ENCODE measurements at regions not wholly inside any gene's neighbourhood (a gene's known extent, or its start where the extent isn't known, plus 50 kb on each side); places are given as distances from the start of the nearest gene placed in this dataset.

DNA sequence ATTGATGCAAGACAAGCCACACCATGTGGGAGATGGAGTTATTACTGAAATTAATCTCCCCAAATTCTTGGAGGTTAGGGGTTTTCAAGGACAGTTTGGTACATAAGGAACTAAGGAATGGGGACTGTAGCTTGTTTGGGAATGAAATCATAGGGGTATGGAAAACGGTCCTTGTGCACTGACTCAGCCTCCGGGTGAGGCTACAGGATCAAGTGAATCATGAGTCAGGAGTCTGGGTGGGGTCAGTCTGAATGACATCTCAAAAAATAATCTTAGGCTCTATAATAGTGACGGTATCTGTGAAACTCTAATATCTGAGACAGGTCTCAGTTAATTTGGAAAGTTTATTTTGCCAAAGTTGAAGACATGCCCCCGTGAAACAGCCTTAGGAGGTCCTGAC is 128.5 kb upstream of the CYSLTR1 start:
- Mint-ChIP-seq H3K4me1 (ENCODE audit: low read depth) (no peaks in the 10 kb centered on the region), H3K27me3 (ENCODE audit: low read depth) (no peaks in the 10 kb centered on the region), H3K27ac (no peak overlapping the region), H3K9me3 (ENCODE audit: insufficient read depth) (peaks cover 10% of the 10 kb centered on the region), H3K4me3 (no peak overlapping the region), H3K36me3 (ENCODE audit: low read depth) (no peaks in the 10 kb centered on the region)
- ChIA-PET POLR2A (no interaction called here), CTCF (no interaction called here)
- DNase-seq = no peak
- ATAC-seq = no peak

DNA sequence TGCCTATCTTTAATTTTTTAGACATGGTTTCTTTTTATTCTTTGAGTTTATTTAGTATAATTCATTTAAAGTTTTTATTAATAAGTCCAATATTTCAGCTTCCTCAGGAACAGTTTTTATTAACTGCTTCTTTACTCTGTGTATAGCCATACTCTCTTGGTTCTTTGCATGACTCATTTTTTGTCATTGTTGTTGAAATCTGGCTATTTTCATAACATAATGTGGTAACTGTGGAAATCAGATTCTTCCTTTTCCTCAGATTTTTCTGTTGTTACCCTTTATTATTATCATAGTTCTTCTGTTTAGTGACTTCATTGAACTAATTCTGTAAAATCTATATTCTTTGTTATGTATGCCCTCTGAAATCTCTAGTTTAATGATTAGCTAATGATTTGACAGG is 124.9 kb upstream of the CYSLTR1 start:
- ATAC-seq = no peak
- no peaks in the 10 kb centered on the region for H3K27me3 Mint-ChIP-seq (ENCODE audit: low read depth)
- POLR2A ChIA-PET = no interaction called here

DNA sequence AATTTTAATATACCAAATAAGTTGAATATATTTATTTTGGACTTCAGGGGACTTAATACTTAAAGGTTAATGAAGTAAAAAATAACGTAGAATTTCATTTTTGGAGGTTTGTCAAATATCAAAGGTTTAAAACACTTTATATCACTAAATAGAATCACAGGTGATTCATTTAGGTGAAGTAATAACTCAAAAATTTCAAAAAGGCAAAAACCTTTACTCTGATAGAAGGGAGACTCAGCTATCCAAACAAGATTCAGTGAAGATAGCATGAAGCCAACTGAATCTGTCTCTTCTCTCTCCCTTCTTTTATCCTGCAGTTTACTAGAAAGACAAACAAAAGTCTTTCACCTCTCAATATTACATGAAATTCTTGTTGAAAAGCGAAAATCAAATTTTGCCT is 110.2 kb upstream of the CYSLTR1 start:
- no peak for ATAC-seq
- no peaks in the 10 kb centered on the region for H3K9me3 Mint-ChIP-seq (ENCODE audit: insufficient read depth)
- DNase-seq = no peak
- ChIA-PET CTCF (no interaction called here), POLR2A (no interaction called here)
- H3K4me3 Mint-ChIP-seq = no peak overlapping the region
- H3K36me3 Mint-ChIP-seq (ENCODE audit: low read depth) = no peaks in the 10 kb centered on the region
- H3K4me1 Mint-ChIP-seq (ENCODE audit: low read depth) = no peaks in the 10 kb centered on the region
- no peaks in the 10 kb centered on the region for H3K27me3 Mint-ChIP-seq (ENCODE audit: low read depth)
- no peak overlapping the region for H3K27ac Mint-ChIP-seq

More for the DNA sequence above, 124.9 kb upstream of the CYSLTR1 start:
- Mint-ChIP-seq H3K4me1 (ENCODE audit: low read depth) (no peaks in the 10 kb centered on the region), H3K4me3 (no peak overlapping the region), H3K36me3 (ENCODE audit: low read depth) (no peaks in the 10 kb centered on the region), H3K9me3 (ENCODE audit: insufficient read depth) (no peaks in the 10 kb centered on the region), H3K27ac (no peak overlapping the region)
- CTCF ChIA-PET = no interaction called here
- no peak for DNase-seq

DNA sequence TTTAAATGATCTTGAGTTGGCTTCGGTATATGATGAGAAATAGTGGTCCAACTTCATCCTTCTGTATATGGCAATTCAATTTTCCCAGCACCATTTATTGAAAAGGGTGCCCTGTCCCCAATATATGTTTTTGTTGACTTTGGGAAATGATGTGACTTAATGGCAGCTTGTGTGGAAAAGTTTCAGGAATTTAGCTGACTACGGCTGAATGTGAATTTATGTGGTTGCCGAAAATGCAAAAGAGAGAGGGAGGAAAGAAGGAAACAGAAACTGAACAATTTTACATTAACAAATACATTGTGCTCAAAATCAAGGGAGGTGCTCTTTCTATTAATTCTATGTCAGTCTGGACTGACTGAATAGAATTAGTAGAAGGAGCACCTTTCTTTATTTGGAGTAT is 101.8 kb upstream of the CYSLTR1 start:
- Mint-ChIP-seq H3K27me3 (ENCODE audit: low read depth) (no peaks in the 10 kb centered on the region), H3K36me3 (ENCODE audit: low read depth) (no peaks in the 10 kb centered on the region), H3K4me3 (no peak overlapping the region), H3K4me1 (ENCODE audit: low read depth) (no peaks in the 10 kb centered on the region), H3K27ac (no peak overlapping the region), H3K9me3 (ENCODE audit: insufficient read depth) (peaks cover 5% of the 10 kb centered on the region)
- ATAC-seq (no peak), DNase-seq (no peak)
- POLR2A ChIA-PET = no interaction called here
- CTCF ChIA-PET = no interaction called here

DNA sequence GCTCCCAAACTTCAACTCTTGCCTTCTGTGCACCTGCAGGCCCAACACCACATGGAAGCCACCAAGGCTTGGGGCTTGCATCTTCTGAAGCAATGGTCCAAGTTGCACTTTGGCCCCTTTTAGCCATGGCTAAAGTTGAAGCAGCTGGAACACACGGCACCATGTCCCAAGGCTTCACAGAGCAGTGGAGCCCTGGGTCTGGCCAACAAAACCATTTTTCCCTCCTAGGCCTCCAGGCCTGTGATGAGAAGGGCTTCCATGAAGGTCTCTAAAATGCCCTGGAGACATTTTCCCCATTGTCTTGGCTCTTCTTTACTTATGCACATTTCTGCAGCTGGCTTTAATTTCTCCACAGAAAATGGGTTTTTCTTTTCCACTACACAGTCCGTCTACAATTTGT is 61.3 kb upstream of the CYSLTR1 start:
- CTCF ChIA-PET = no interaction called here
- Mint-ChIP-seq H3K27me3 (ENCODE audit: low read depth) (no peaks in the 10 kb centered on the region), H3K4me3 (no peak overlapping the region), H3K36me3 (ENCODE audit: low read depth) (peaks cover 5% of the 10 kb centered on the region), H3K4me1 (ENCODE audit: low read depth) (no peaks in the 10 kb centered on the region), H3K27ac (no peak overlapping the region), H3K9me3 (ENCODE audit: insufficient read depth) (peaks cover 20% of the 10 kb centered on the region)
- no peak for ATAC-seq
- POLR2A ChIA-PET = no interaction called here
- DNase-seq = no peak

DNA sequence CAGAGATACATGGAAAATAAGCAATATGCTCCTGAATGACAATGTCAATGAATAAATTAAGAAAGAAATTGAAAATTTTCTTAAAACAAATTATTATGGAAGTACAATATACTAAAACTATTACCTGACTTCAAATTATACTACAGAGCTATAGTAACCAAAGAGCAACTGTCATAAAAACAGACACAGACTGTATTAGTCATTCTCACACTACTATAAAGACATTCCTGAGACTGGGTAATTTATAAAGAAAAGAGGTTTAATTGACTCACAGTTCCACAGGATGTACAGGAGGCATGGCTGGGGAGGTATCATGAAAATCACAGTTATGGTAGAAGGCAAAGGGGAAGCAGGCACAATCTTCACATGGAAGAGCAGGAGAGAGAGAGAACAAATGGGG is 60.0 kb upstream of the CYSLTR1 start:
- no peak overlapping the region for H3K4me3 Mint-ChIP-seq
- CTCF ChIA-PET = no interaction called here
- POLR2A ChIA-PET = no interaction called here

DNA sequence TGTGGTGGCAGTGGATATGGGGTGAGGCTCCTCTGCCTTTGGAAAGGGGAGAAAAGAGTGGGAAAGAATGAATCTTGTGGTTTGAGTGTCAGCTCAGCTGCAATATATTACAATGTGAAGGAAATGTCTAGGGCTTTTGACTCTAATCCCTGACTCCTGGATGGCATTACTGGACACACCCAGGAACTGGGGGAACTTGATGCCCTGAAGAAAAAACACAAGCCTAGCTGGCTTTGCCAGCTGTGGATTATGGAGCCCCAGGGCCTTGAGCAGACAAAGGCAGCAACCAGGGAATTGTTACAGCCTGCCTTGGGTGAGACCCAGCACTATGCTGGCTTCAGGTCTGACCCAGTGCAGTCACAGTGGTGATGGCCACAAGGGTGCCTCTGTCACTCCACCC is 57.1 kb upstream of the CYSLTR1 start:
- Mint-ChIP-seq H3K4me3 (no peak overlapping the region), H3K36me3 (ENCODE audit: low read depth) (peaks cover 7% of the 10 kb centered on the region), H3K9me3 (ENCODE audit: insufficient read depth) (peaks cover 26% of the 10 kb centered on the region), H3K27me3 (ENCODE audit: low read depth) (no peaks in the 10 kb centered on the region), H3K4me1 (ENCODE audit: low read depth) (no peaks in the 10 kb centered on the region), H3K27ac (no peak overlapping the region)
- ChIA-PET CTCF (no interaction called here), POLR2A (no interaction called here)
- ATAC-seq (no peak), DNase-seq (no peak)

More for the DNA sequence above, 60.0 kb upstream of the CYSLTR1 start:
- H3K4me1 Mint-ChIP-seq (ENCODE audit: low read depth) = no peaks in the 10 kb centered on the region
- H3K36me3 Mint-ChIP-seq (ENCODE audit: low read depth) = peaks cover 5% of the 10 kb centered on the region
- DNase-seq (no peak), ATAC-seq (no peak)
- H3K9me3 Mint-ChIP-seq (ENCODE audit: insufficient read depth) = peaks cover 20% of the 10 kb centered on the region
- no peak overlapping the region for H3K27ac Mint-ChIP-seq
- H3K27me3 Mint-ChIP-seq (ENCODE audit: low read depth) = no peaks in the 10 kb centered on the region

DNA sequence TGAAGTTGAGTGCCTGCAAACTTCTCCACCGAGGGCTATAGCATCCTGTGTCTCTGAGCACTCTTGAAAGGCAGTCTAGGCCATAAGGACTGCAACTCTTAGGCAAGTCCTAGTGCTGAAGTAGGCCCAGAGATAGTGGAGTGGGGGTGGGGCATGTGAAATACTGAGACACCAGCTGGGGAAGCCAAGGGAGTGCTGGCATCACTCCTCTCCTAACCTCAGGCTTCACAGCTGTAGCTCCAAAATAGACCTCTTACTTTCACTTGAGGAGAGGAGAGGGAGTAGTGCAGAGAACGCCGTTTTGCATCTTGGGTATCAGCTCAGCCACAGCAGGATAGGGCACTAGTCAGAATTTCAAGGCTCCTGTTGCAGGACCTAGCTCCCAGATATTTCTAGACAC is 56.2 kb upstream of the CYSLTR1 start:
- Mint-ChIP-seq H3K4me1 (ENCODE audit: low read depth) (peaks cover 2% of the 10 kb centered on the region), H3K27me3 (ENCODE audit: low read depth) (no peaks in the 10 kb centered on the region), H3K4me3 (no peak overlapping the region), H3K27ac (no peak overlapping the region), H3K9me3 (ENCODE audit: insufficient read depth) (peaks cover 19% of the 10 kb centered on the region), H3K36me3 (ENCODE audit: low read depth) (peaks cover 4% of the 10 kb centered on the region)
- ATAC-seq (no peak), DNase-seq (no peak)
- ChIA-PET POLR2A (no interaction called here), CTCF (no interaction called here)

DNA sequence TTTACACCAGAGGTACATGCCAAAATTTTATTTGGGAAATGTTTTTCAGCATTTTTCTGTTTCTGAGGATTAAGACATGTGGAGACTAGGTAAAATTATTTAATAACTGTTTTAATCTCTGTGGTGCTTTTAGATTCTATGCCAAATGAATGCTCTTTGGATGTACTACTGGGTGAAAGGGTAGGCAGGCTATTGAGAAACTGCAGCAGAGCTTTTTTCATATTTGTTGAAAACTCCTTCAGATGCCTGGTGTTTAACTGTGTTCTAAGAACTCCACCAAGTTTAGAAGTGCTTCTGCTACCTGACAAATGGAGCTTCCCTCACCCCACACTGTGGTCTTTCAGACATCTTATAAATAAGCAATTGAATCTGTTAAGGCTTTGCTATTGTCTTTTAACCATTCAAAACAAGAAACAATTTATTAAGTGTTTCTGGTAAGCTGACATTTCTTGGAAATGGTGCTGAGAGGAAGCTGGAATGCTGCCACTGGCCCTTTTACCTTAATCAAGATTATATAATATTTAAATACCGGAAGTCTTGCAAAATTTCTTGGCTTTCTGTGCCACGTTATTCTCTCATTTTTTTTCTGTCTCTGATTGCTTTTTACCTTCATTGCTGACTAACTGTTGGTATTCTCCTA is 51.2 kb upstream of the CYSLTR1 start:
- DNase-seq (no peak), ATAC-seq (no peak)
- POLR2A ChIA-PET = no interaction called here
- CTCF ChIA-PET = interaction anchor here (1.2 kb wide), 1 partner anchor 45 kb away, joined by 3 read pairs; no protein-coding TSS in a partner anchor
- no peak overlapping the region for H3K4me3 Mint-ChIP-seq
- no peaks in the 10 kb centered on the region for H3K27me3 Mint-ChIP-seq (ENCODE audit: low read depth)
- no peak overlapping the region for H3K27ac Mint-ChIP-seq
- peaks cover 8% of the 10 kb centered on the region for H3K9me3 Mint-ChIP-seq (ENCODE audit: insufficient read depth)
- H3K4me1 Mint-ChIP-seq (ENCODE audit: low read depth) = peaks cover 15% of the 10 kb centered on the region
- H3K36me3 Mint-ChIP-seq (ENCODE audit: low read depth) = peaks cover 4% of the 10 kb centered on the region

Measured in activated CD8-positive, alpha-beta T cell treated with anti-CD3 and anti-CD28 coated beads, Interleukin-2, amount 10 ng/mL, durations not matched to agents 7 days and 5 days (primary cell).